ENCODE measurements at regions not wholly inside any gene's neighbourhood (a gene's known extent, or its start where the extent isn't known, plus 50 kb on each side); places are given as distances from the start of the nearest gene placed in this dataset.

DNA sequence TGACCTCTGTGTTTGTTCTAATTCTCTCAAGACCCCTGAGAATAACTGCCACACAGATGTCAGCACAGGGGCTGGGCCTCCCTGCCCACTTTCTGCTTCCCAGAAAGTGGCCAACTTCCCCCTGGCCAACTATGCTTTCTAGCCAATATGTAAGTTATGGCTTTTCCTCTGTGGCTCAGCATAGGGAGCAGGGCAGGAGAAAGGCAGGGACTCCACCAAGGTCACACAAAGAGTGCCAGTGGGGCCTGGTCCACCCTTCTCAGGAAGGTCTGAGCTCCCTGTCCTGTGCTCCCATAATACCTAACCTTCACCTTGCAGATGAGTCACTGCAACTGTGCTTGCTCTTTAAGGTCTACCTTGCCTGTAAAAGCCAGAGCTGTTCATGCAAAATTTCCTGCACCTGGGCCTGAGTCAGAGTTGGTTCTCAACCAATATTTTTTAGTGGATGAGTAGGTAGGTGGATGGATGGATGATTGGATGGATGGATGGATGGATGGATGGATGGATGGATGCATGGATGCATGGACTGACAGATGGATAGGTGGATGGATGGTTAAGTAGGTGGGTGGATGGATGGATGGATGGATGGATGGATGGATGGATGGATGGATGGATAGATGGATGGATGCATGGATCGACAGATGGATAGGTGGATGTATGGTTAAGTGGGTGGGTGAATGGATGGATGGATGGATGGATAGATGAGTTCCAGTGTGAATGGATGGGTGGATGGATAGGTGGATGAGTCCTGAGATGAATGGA lies 64.2 kb downstream of the DIO3 start:
- no peaks in the 10 kb centered on the region for H3K36me3 ChIP-seq
- intact Hi-C loops (cut with DNase I) = loop anchor here (5.0 kb wide), 2 partner anchors 773 to 963 kb away; no protein-coding TSS in a partner anchor

DNA sequence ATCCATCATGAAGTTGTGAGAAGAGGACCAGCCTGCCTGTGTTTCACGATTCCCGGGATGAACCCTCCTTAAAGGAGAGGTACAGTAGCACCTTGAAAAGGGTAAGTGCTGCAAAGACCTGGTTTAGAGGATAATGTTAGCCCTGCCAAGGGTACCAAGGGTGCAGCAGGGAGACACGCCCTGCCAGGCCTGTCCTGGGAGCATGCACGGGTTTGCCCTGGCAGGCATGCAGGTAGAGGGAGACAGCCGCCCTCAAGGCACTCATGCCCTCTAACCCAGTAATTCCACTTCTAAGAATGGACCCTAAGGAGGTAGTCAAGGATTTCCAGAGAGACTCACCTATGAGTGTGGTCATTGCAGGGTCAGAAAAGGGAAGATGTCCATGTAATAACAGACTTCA lies 65.0 kb downstream of the DIO3 start:
- Histone ChIP-seq H3K36me3 (no peaks in the 10 kb centered on the region), H3K4me3 (no peak overlapping the region), H3K9me3 (no peaks in the 10 kb centered on the region), H3K27me3 (no peaks in the 10 kb centered on the region), H3K27ac (replicated peaks in 1 of 4) (no peak overlapping the region), H3K4me1 (peaks cover 12 to 15% (median 14%) of the 10 kb centered on the region in 4 donors)
- TF ChIP-seq POLR2A (IDR thresholded peaks at IDR 0.05; ENCODE audit: low read depth) (no peak), EP300 (IDR thresholded peaks at IDR 0.05) (no peak), POLR2AphosphoS5 (IDR thresholded peaks at IDR 0.05) (no peak)
- TF ChIP-seq, protein P1, sequence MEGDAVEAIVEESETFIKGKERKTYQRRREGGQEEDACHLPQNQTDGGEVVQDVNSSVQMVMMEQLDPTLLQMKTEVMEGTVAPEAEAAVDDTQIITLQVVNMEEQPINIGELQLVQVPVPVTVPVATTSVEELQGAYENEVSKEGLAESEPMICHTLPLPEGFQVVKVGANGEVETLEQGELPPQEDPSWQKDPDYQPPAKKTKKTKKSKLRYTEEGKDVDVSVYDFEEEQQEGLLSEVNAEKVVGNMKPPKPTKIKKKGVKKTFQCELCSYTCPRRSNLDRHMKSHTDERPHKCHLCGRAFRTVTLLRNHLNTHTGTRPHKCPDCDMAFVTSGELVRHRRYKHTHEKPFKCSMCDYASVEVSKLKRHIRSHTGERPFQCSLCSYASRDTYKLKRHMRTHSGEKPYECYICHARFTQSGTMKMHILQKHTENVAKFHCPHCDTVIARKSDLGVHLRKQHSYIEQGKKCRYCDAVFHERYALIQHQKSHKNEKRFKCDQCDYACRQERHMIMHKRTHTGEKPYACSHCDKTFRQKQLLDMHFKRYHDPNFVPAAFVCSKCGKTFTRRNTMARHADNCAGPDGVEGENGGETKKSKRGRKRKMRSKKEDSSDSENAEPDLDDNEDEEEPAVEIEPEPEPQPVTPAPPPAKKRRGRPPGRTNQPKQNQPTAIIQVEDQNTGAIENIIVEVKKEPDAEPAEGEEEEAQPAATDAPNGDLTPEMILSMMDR (IDR thresholded peaks at IDR 0.05) = no peak
- intact Hi-C loops (cut with DNase I) = loop anchor here (5.0 kb wide), 2 partner anchors 774 to 964 kb away; no protein-coding TSS in a partner anchor
- 89% methylated on average over 3 of the region's 5 CpGs for WGBS
- DNase-seq (ENCODE audit: extremely low spot score) = no peak

More for the DNA sequence above, 64.2 kb downstream of the DIO3 start:
- peaks cover 12 to 15% (median 14%) of the 10 kb centered on the region in 4 donors for H3K4me1 ChIP-seq
- DNase-seq (ENCODE audit: extremely low spot score) = peak; percentile 91
- no peaks in the 10 kb centered on the region for H3K27me3 ChIP-seq
- WGBS = 91% methylated on average over 1 of the region's 1 CpG
- no peak overlapping the region for H3K4me3 ChIP-seq
- no peak overlapping the region for H3K27ac ChIP-seq (replicated peaks in 1 of 4)
- H3K9me3 ChIP-seq = no peaks in the 10 kb centered on the region
- TF ChIP-seq POLR2AphosphoS5 (IDR thresholded peaks at IDR 0.05) = no peak
- TF ChIP-seq POLR2A (IDR thresholded peaks at IDR 0.05; ENCODE audit: low read depth) = no peak
- TF ChIP-seq, protein P1 (IDR thresholded peaks at IDR 0.05) = no peak
- TF ChIP-seq EP300 (IDR thresholded peaks at IDR 0.05) = no peak

- Histone ChIP-seq H3K27ac (replicated peaks in 1 of 4) (no peak overlapping the region), H3K36me3 (no peaks in the 10 kb centered on the region), H3K4me3 (peak overlapping the region in 2 of 4 donors; percentile 3 to 42), H3K4me1 (peaks cover 12 to 15% (median 14%) of the 10 kb centered on the region in 4 donors), H3K27me3 (no peaks in the 10 kb centered on the region), H3K9me3 (no peaks in the 10 kb centered on the region)
- 64% methylated on average over 13 of the region's 16 CpGs for whole genome bisulfite sequencing
- intact Hi-C loops (cut with DNase I) = loop anchor here (2.0 to 5.0 kb wide), 3 partner anchors 776 to 1243 kb away; no protein-coding TSS in a partner anchor
- no peak for DNase-seq (ENCODE audit: extremely low spot score)
- no peak for TF ChIP-seq POLR2A (IDR thresholded peaks at IDR 0.05; ENCODE audit: low read depth)
- no peak for TF ChIP-seq EP300 (IDR thresholded peaks at IDR 0.05)
- TF ChIP-seq POLR2AphosphoS5 (IDR thresholded peaks at IDR 0.05) = no peak
- TF ChIP-seq, protein P1 (IDR thresholded peaks at IDR 0.05) = no peak
These were observed 66.6 kb downstream of the DIO3 start for GRCh38 chr14:101627915-101628262.

DNA sequence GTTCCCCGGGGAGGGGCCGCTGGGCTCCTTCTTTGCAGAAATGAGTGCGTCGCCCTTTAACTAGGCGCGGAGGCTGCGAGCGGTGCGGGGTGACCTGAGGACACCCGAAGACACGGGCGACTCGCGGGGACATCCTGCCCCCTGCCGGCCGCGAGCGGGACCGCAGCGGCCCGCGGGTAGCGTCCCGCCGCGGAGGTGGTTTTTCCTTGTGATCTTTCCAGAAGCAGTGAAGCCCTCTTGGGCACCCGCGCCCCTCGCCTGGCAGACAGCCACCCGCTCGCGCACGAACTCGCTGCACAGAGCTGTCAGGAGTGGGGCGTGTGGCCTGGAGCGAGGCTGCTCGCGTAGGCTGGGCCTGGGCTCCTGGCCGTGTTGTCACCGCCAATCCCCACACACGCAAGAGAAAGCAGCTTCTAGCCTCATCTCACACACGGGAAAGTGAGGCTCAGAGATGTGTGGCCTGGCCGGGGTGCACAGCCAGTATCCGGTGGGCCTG lies 67.2 kb downstream of the DIO3 start:
- 4% methylated on average over 41 of the region's 44 CpGs for WGBS
- no peak for DNase-seq (ENCODE audit: extremely low spot score)
- Histone ChIP-seq H3K36me3 (no peaks in the 10 kb centered on the region), H3K4me1 (peaks cover 12 to 15% (median 14%) of the 10 kb centered on the region in 4 donors), H3K9me3 (no peaks in the 10 kb centered on the region), H3K27me3 (no peaks in the 10 kb centered on the region), H3K27ac (replicated peaks in 1 of 4) (no peak overlapping the region), H3K4me3 (peak overlapping the region; percentile 31 to 42 (median 38))
- intact Hi-C loops (cut with DNase I) = loop anchor here (2.0 to 5.0 kb wide), 3 partner anchors 776 to 1244 kb away; no protein-coding TSS in a partner anchor
- TF ChIP-seq POLR2AphosphoS5 (IDR thresholded peaks at IDR 0.05) (peak in 1 of 2 donors; percentile 59), EP300 (IDR thresholded peaks at IDR 0.05) (no peak)
- TF ChIP-seq, protein P1 (IDR thresholded peaks at IDR 0.05) = peak; percentile 99 to 100 (median 100)

Data from esophagus muscularis mucosa (tissue), 4 donors.